GM18909 (cell line): ENCODE measurements at regions not wholly inside any gene's neighbourhood (a gene's known extent, or its start where the extent isn't known, plus 50 kb on each side); places are given as distances from the start of the nearest gene placed in this dataset.
"Not testable (repeated sequence)": the region's sequence is repeated elsewhere in the genome, so short reads cannot be mapped to it uniquely, and the experiment has no call there.

Source experiments
- ATAC-seq: cut with Tn5 transposase; IDR thresholded peaks from one replicate; pipeline ENCODE4 v1.9.1; 2021; ENCODE audit warnings: mild to moderate bottlenecking; ENCODE audit not compliant: unreplicated experiment, poor library complexity

DNA sequence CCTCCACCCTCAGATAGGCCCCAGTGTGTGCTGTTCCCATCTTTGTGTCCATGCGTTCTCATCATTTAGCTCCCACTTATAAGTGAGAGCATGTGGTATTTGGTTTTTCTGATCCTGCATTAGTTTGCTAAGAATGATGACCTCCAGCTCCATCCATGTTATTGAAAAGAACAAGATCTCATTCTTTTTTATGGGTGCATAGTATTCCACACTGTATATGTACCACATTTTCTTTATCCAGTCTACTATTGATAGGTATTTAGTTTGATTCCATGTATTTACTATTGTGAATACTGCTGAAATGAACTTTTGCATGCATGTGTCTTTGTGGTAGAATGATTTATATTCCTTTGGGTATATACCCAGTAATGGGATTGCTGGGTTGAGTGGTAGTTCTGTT is 303.3 kb downstream of the SEMA3D start:
- ATAC-seq: not testable (repeated sequence)

DNA sequence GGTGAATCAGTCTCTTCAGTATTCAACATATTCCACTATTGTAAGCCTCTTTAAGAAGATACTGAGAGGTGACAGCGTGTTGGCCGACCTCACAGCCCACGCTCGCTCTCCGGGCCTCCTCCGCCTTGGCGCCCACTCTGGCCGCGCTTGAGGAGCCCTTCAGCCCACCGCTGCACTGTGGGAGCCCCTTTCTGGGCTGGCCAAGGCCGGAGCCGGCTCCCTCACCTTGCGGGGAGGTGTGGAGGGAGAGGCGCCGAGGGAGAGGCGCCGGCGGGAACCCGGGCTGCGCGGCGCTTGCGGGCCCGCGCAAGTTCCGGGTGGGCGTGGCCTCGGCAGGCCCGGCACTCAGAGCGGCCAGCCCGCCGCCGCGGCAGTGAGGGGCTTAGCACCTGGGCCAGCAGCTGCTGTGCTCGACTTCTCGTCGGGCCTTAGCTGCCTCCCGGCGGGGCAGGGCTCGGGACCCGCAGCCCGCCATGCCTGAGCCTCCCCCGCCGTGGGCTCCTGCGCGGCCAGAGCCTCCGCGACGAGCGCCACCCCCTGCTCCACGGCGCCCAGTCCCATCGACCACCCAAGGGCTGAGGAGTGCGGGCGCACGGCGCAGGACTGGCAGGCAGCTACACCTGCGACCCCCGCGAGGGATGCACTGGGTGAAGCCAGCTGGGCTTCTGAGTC is 306.4 kb downstream of the SEMA3D start:
- not testable (repeated sequence) for ATAC-seq

DNA sequence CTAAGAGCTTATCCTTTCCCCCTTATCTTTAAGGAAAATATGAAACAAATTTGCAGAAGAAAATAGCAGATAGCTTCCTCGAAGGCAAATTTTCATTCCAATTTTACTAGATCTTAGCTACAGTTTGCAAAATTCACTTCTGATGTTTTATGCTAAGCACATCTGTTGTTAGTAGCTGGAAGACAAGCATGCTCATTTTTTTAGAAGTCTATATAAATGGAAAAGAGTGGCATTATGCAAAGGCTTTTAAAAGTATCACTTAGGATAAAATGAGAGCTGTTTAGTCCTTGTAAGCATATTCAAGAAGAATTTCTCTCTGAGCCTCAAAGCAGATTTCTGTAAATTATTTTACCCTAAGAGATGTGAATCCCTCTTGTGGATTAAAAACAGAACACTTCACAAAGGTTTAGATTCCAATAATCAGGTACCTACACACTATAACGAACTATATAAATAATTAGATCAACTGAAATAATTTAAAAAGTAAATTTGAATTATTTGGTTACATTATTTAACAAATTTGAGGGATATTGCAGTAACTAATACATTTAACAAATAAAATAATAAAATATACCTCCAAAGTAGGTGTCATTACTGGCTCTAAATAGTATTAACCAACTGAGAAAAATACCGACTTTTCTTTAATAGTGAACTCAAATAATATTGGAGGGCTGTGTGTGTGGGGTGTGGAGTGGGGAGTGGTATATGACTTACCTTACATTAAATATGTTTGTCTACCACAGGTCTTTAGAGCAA is 307.1 kb downstream of the SEMA3D start:
- no peak for ATAC-seq

DNA sequence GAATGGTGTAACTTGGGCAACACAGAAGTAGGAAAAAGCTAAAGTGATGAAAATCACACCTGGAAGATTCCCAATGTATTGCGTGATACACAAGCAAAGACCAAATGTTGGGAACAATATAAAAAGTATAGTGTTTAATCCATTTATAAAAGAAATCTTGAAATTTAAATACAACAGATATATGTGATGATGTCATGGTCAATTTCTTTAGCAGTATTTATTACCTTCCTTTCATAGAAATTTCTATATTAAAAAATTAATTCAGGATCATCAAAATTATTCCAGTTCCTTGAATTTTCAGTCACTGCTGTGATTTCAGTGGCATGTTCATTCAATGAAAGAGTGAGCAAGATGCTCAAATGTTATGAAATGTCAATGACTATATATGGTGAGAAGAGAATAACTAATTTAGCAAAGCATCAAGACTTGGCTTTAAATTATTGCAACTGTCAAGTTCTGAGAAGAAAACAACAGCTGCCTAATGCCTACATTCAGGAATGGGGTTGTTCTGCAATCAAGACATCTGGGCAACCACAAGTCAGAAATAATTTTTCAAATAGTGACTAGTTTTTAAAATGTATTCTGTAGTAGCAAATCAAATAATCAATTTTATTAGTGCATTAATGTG is 308.8 kb downstream of the SEMA3D start:
- no peak for ATAC-seq

DNA sequence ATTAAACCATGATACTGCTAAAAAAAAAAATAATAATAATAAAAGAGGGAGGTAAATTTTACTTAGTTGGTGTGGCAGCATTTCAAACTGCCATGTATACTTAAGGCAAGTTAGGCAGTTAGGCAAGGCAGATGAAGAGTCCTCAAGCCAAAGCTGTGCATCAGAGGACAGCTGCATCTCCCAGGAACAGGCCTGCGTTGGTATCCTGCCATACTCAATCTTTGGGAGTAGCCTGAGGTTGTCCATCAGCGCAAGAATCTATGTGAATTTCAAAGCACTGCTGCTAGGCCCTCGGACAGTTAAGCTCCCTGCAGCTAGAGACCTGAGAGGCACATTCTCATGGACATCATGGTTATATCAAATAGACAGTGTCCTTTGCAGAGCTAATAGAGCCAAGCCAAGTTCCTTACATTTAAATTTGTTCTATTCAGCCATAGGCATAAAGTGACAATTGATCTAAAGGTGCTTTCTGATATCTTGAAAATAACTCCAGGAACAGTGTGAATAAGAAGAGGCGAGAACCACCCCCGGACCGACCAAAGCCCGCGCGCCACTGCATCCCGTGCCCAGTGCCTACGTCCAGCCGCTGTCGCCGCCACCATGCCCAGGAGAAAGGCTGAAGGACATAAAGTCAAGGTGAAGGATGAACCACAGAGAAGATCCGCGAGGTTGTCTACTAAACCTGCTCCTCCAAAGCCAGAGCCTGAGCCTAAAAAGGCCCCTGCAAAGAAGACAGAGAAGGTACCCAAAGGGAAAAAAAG is 310.6 kb downstream of the SEMA3D start:
- no peak for ATAC-seq

DNA sequence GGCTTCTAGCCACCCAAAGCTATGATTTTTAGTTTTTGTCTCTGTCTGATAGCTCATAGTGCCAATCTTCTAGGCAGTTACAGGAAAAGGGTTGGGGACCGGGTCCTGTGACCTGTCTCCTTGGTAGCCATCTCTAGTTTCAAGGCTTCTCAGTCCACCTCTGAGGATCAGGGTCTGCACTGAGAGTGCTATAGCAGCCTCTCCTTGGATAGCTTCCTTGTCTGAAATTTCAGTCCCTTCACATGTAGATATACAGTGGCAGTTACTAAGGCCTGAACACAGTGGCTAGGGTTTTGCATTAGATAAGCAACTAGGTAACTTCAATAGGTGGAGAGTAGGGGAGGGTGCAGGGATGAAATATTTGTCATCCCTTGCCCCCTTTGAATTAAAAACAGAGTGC is 321.3 kb downstream of the SEMA3D start:
- no peak for ATAC-seq

DNA sequence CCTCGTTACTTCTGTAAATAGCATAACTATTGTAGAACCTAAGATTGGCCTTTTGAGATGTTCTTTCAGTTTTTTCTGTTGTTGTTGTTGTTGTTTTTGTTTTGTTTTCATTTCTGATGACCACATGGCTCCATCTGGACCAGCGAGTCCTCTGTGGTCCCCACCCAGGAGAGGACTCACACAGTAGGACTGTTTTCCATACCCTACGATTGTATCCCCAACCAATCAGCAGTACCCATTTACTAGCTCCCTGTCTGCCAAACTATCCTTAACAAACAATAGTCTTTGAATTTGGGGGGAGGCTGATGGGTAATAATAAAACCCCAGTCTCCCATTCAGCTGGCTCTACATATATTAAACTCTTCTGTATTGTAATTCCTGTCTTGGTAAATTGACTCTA is 329.5 kb downstream of the SEMA3D start:
- no peak for ATAC-seq

DNA sequence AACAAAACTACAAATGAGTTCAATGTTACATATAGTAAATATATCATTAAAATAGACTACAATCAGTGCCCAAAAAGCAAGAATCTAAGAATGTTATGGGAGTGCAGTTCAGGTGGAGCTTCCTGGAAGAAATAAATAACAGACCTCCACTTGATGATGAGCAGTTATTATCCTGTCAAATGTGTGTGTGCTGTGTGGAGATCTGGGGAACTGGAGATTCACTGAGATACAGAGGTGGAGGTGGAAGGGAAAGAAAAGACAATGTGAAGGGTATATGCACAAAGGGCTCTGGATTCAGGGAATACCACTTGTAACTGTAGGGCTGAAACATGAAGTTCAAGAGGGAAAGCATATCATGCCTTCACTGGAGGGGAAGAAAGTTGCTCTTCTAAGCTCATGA is 331.1 kb downstream of the SEMA3D start:
- ATAC-seq: no peak

DNA sequence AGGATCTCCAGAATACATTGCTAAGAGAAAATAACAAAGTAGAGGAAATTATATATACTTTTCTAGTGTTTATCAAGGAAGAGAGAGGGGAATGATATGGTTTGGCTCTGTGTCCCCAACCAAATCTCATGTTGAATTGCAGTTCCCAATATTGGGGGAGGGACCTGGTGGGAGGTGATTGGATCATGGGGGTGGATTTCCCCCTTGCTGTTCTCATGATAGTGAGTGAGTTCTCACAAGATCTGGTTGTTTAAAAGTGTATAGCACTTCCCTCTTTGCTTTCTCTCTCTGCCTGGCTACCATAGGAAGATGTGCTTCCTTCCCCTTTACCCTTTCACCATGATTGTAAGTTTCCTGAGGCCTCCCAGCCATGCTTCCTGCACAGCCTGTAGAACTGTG is 337.9 kb downstream of the SEMA3D start:
- not testable (repeated sequence) for ATAC-seq

DNA sequence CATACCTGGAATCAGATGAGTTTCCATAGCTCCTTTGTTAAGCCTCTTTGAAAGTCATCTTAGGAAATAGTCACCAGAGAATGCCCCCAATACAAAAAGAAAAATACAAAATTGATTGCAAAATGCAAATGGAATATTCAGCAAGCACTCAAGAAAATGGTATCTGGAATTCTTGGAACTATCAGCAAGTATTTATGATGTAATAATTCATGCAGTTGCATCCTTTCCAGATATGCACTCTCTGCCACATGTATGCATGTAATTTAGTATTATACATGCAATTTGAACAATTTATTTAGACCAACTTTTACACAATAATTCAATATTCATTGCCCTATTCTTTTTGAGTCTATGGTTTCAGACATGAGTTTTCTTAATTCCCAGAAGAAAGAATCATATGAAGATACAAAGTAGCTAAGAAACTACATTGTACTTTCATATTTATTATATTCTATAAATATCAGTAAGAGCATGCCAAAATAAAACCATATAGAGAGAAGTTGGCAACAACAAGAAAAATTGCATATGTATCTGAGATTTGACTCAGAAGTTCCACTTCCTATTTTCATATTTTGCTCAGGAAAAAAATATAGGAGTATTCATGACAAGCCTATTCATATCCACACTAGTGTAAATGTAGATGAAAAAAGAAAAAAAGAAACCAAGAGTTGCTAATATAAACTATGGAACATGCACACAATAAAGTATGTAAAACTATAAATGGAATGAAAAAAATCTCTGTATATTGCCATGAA is 338.5 kb downstream of the SEMA3D start:
- no peak for ATAC-seq

DNA sequence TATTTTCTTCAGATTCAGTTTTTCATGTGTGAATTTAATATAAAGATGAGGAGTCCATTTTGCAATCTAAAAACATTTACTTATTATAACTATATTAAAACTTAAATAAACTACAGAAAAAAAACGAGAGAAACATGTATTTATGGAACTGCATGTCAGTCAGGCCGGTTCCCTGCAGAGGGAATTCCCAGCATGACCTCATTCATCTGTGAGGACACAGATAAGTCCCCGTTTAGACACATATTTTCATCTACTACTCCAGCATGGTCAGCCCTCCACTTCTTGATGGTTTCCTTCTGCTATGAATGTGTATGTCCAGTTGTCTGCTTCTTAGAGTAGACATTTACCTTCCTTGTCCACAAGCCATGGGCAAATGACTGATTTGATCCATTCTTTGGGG is 339.1 kb downstream of the SEMA3D start:
- ATAC-seq: no peak

DNA sequence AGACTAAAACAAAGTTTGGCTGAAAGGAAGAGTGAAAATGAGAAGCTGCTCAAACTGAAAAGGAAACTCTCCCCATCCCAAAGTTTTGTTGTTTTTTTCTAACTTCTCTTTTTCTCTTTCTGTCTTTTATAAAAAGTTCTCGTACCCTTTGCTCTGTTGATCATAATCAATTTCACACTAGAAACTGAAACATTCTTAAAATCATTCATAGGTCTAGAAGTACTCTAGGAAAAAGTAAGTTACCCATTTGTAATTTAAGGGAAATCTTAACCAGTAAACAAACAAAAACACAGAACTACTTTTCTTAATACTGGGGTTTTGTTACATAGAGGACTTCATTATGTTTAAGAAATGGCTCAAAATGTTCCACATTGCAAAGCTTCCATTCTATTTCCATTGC is 339.8 kb downstream of the SEMA3D start:
- peak; percentile 60 for ATAC-seq

DNA sequence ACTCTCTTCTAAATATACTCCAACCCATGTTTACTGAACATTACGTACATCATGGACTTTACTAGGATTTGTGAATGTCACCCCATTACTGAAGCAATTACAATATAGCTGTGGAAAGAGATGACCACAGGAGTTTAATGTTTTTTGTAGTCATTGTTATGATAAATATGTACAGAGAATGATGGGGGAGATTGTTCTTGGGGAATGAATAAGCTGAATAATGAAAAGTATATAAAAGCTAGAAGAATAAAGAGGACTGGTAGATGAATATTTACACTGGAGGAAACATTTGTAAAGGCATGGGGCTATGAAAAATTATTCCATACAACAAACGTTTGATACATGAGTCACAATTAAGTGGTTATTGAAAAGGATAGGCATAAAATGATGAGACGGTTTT is 340.9 kb downstream of the SEMA3D start:
- no peak for ATAC-seq

DNA sequence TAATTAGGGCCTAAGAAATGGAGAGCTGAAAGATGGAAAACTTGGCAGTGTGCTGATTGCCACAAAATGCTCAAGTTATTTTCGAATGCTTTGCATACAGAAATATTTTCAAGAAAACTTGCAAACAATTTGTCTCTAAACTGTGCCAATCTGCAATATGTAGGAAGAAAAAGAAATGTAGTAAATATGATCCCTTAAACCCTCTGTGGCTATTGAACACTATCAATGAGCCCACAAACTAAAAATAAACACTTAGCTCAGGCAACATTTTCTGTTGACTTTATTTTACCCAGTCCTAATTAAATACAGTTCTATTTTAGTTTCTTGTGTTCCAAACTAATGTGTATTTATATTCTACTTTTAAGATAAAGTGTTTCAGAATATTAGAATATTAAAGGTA is 342.1 kb downstream of the SEMA3D start:
- ATAC-seq: no peak

DNA sequence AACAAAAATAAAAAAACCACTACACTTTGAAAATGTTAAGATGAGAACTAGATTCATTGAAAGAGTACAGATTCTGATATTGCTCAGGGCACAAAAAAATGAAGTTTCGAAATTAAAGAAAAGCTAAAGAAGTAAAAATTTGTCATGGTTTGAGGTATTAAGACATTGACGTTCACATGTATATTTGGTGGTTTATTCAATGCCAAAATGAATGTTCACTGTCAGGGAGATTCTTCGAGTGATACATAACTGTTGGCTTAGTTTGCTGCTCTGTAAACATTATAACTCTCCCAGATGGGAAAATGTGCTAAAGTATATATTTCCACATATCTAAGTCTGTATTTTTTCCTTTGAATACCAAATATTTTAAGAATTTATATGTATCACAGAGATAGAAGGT is 345.0 kb downstream of the SEMA3D start:
- ATAC-seq: no peak

DNA sequence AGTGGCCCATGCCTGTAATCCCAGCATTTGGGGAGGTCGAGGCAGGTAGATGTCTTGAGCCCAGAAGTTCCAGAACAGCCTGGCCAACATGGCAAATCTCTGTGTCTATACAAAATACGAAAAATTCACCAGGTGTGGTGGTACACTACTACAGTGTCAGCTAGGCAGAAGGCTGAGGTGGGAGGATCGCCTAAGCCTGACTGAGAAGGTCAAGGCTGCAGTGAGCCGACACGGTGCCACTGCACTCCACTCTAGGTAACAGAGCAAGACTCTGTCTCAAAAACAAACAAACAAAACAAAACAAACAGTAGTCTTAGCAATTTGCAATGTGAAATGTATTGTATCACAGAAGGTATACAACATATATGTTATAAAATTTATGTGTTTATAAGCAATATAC is 348.0 kb downstream of the SEMA3D start:
- no peak for ATAC-seq

DNA sequence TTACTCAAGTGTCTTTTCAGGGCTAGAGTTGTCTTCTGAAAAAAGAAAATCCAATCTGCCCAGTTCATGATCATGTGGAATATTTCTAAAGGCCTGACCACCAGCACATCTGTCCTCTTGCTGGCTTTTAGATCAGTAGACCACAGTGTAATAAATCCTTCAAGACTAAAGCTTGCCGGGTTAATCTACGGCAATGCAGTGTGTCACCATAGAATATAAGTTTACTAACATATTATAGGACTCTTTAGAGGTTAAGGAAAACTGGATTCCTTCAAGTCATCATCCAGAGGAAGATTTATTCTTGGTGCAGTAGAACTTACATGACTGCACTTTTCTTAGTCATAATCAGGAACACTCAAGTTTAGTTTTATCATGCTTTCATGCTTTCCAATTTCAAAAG is 349.5 kb downstream of the SEMA3D start:
- ATAC-seq: no peak

DNA sequence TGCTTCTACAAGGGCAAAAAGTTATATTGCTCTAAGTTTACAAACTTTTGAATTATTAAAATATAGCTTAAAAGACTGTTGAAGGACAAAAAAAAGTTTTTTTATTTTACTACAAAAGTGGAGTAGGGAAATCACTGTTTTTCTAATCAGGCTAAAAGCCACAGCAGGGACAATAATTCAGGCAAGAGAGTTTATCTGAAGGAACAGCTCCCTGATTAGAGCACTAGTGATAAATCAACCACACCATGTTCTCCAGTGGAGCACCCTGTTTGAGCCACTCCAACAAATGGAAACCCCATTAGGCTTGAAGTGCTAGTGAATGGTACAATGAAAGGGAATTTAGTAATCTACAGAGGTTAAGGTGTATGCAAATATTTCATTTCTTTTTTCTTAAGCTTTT is 357.1 kb downstream of the SEMA3D start:
- no peak for ATAC-seq

DNA sequence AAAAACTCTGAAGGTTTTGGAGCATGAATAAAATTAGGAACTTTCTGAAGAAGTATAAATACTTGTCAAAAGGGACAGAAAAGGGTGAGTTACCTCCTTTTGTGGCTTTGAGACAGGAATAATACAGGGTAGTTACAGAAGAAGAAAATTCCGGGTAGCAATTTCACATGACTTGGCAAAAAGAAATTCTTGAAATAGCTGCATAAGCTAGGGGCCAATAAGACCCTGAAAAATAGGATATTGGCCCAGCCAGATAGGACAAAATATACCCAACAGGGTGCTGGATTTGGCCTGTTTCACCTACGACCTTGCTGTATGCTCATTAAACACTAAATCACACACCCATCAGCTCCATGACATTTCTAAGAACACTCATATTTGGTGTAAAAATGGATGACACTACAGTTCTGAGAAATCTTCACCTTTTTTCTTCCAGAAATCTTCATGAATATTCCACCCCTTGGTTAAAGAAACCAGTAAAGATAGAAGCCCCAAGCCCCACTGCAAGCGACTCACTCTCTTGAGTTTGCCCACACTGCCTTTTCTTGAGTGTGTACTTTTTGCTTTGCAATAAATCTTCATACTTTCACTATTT is 362.7 kb downstream of the SEMA3D start:
- no peak for ATAC-seq

DNA sequence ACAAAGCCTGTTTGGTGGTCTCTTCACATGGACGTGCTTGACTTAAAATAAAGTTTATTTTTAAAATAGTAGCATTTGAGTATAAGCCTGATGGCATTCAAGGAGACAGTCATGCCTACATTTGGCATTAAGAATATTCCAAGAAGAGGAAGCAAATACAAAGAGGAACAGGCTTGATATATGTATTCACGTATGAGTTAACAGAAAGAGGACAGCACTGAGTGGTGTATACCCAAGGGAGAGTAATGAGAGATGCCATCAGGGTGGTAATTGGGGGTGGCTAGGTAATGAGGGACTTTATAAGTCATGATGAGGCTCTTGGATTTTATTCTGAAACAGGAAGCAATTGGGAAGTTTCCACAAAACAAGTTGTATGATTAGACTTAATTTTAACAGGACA is 363.3 kb downstream of the SEMA3D start:
- ATAC-seq: no peak
